Mucosa of rectum (tissue), 2 donors: ENCODE measurements at regions not wholly inside any gene's neighbourhood (a gene's known extent, or its start where the extent isn't known, plus 50 kb on each side); places are given as distances from the start of the nearest gene placed in this dataset.
"Not testable (repeated sequence)": the region's sequence is repeated elsewhere in the genome, so short reads cannot be mapped to it uniquely, and the experiment has no call there.

Experiments
- H3K27ac ChIP-seq, 2 donors: one replicate each; pipeline ENCODE4 v1.7.0; 2013; ENCODE audit warnings: inconsistent platforms in 2 of 2, low read depth in 2 of 2, low read length in 2 of 2
- H3K27me3 ChIP-seq, 2 donors: one replicate each; pipeline ENCODE4 v1.7.0; 2013; ENCODE audit warnings: low read length in 2 of 2; ENCODE audit not compliant: control insufficient read depth in 2 of 2, insufficient read depth in 2 of 2
- H3K36me3 ChIP-seq, 2 donors: one replicate each; pipeline ENCODE4 v1.7.0; 2013; ENCODE audit warnings: low read length in 2 of 2; ENCODE audit not compliant: control insufficient read depth in 2 of 2, insufficient read depth in 2 of 2
- H3K4me1 ChIP-seq, 2 donors: one replicate each; pipeline ENCODE4 v1.7.0; 2013; ENCODE audit warnings: low read length in 2 of 2, mild to moderate bottlenecking in 1 of 2; ENCODE audit not compliant: control insufficient read depth in 2 of 2, insufficient read depth in 2 of 2
- H3K4me3 ChIP-seq, 2 donors: one replicate each; pipeline ENCODE4 v1.7.0; 2013; ENCODE audit warnings: low read length in 2 of 2
- H3K9ac ChIP-seq, 2 donors: one replicate each; pipeline ENCODE4 v1.7.0; 2013; ENCODE audit warnings: low read length in 2 of 2, low read depth in 1 of 2, mild to moderate bottlenecking in 1 of 2
- H3K9me3 ChIP-seq, 2 donors: one replicate each; pipeline ENCODE4 v1.7.0; 2013; ENCODE audit warnings: low read length in 2 of 2; ENCODE audit not compliant: control insufficient read depth in 2 of 2
- donor health status: healthy.
- donor health status: Normal muscosa, but diverticular disease.

DNA sequence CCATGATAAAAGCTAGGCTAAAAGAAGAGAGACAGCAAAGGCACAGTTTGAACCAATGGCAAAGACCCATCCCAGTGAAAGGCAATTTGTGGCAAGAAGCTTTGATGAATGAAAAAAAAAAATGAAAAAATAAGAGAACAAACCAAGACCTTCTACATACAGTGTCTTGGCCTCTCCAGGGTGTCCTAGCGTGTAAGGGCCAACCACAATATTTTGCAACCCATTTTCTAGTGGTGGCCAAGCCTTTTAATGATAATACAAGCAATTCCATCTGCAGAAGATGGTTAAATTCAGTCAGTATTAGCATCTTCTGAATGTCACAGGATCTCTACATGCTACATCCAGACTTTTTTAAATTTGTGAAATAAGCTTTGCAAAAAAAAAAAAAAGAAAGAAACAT, 270.4 kb downstream of the LRATD1 start:
- no peak overlapping the region for H3K9ac ChIP-seq
- H3K9me3 ChIP-seq, result no peaks in the 10 kb centered on the region
- no peak overlapping the region for H3K4me3 ChIP-seq
- H3K36me3 ChIP-seq, result no peaks in the 10 kb centered on the region
- no peaks in the 10 kb centered on the region for H3K27me3 ChIP-seq
- H3K4me1 ChIP-seq, result no peaks in the 10 kb centered on the region
- no peak overlapping the region for H3K27ac ChIP-seq

DNA sequence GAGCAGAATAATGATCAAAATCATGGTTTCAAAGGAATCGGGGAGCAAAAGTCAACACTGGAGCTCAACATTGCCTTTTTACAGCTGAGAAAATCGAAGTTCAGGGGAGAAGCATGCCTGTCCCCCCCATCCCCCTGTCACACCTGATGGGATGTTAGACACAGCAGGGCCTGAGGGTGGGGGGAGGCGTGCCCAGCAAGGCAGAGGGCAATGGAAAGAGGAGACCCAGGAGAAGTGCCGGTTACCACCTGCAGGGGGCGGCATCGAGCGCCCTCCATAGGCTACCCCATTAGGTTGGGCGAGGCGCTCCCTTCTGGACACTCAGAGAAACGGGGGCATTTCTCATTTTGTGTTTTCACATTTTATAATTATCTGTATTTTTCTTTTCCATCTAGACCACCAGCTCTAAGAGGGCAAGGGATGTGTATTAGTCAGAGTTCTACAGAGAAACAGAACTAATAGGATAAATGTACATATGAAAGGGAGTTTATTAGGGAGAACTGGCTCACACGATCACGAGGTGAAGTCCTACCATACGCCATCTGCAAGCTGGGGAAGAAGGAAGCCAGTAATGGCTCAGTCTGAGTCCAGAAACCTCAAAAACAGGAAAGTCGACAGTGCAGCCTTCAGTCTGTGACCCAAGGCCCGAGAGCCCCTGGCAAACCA, 271.3 kb downstream of the LRATD1 start:
- H3K4me3 ChIP-seq, result no peak overlapping the region
- no peaks in the 10 kb centered on the region for H3K4me1 ChIP-seq
- no peak overlapping the region for H3K27ac ChIP-seq
- no peak overlapping the region for H3K9ac ChIP-seq
- H3K9me3 ChIP-seq, result no peaks in the 10 kb centered on the region
- H3K36me3 ChIP-seq, result no peaks in the 10 kb centered on the region
- H3K27me3 ChIP-seq, result no peaks in the 10 kb centered on the region

DNA sequence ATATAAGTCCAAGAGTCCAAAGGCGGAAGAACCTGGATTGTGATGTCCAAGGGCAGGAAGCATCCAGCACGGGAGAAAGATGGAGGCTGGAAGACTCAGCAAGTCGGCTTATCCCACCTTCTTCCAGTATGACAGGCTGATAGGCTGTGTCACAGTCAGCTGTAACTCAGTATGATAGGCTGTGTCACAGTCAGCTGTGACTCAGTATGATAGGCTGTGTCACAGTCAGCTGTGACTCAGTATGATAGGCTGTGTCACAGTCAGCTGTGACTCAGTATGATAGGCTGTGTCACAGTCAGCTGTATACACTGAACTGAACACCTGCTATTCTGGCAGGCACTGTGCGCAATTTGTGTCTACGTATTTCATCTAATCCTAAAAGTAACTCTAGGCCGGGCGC, 271.9 kb downstream of the LRATD1 start:
- not testable (repeated sequence) for H3K9me3 ChIP-seq, H3K4me3 ChIP-seq, H3K27me3 ChIP-seq, H3K9ac ChIP-seq, H3K36me3 ChIP-seq, H3K4me1 ChIP-seq, H3K27ac ChIP-seq

DNA sequence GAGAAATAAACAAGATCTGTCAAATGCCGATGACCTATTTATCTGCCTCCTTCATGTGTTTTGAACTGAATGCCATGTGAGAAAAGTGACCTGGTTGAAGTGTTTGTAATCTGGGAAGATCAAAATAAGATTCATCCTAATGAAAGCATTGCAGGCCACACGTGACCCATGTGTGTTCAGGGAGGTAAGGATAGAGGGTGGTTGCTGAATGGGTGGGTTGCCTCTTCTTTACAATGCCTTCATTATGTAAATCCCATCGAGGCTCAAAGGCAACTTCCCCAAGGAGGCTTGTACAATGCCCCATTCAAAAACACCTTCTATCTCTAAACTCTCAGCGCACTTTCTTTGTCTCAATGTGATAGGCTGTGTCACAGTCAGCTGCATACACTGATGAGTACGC, 273.1 kb downstream of the LRATD1 start:
- Histone ChIP-seq H3K9ac (no peak overlapping the region), H3K27me3 (no peaks in the 10 kb centered on the region), H3K4me3 (no peak overlapping the region), H3K27ac (no peak overlapping the region), H3K9me3 (no peaks in the 10 kb centered on the region), H3K4me1 (no peaks in the 10 kb centered on the region), H3K36me3 (no peaks in the 10 kb centered on the region)

DNA sequence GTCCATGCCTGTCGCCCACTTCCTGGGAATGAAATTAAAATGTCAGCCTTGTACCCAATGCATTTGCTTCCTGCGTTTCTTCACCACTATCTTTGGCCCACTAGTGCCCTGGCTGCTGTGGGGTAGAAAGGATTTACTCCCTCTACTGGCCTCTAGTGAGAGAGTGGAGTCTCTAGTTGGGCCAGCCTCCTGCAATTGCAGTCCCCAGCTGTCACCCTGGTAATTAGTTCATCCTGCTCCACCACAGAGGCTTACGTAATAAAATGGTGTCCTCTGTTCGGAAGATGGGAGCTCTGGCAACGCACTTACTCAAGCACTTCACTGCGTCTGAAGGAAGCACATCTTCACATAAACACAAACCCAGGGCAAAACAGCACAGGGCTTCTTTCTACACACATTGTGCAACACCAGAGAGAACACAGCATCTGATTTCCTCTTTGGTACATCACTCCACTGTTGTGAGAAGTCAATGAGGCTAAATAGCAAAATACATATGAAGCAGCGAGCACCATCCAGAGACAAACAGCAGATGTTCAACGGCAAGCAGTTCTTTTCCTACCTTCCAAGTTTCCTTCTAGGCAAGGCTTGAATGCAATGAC, 274.6 kb downstream of the LRATD1 start:
- Histone ChIP-seq H3K36me3 (no peaks in the 10 kb centered on the region), H3K27me3 (no peaks in the 10 kb centered on the region), H3K9me3 (no peaks in the 10 kb centered on the region), H3K4me1 (no peaks in the 10 kb centered on the region), H3K27ac (no peak overlapping the region), H3K9ac (no peak overlapping the region), H3K4me3 (no peak overlapping the region)

DNA sequence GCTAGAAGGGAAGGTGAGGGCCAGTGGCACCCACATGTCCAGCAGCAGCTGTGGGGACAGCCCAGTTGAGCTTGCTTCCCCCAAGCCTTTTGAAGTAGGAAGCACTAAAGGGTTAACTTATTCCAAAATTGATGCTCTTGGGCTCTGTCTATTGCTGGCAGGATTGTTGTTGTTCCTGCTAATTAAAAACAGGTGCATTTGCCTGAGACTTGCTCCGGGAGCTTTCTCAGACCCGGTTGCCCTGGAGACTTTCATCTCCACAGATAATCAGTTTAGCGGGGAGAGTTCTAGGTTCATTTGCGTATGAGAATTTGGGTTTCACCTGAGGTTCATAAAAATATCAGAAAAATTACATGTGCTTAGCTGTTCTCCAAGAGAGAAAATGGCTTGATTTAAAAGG, 277.3 kb downstream of the LRATD1 start:
- Histone ChIP-seq H3K4me3 (no peak overlapping the region), H3K9ac (no peak overlapping the region), H3K9me3 (no peaks in the 10 kb centered on the region), H3K27ac (no peak overlapping the region), H3K27me3 (no peaks in the 10 kb centered on the region), H3K4me1 (no peaks in the 10 kb centered on the region), H3K36me3 (no peaks in the 10 kb centered on the region)

DNA sequence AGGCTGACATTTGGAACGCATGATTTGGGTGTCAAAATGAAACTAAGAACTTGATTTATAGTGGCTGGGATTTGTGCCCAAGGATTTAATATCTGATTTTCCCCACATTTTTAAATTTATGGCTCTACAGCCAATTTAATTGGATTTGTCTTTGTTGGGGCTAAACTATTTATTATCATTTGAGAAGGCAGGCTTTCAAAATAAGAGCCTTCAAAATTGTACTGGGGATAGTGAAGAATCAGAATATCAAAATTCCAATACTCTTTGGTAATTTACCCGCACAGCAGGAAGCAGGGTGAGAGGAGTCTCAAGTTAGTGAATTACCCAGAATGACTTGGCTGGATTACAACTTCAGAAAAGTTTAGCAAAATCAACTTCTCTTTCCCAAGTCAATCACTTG, 278.1 kb downstream of the LRATD1 start:
- no peaks in the 10 kb centered on the region for H3K4me1 ChIP-seq
- no peak overlapping the region for H3K9ac ChIP-seq
- H3K27me3 ChIP-seq, result no peaks in the 10 kb centered on the region
- H3K27ac ChIP-seq, result no peak overlapping the region
- H3K9me3 ChIP-seq, result no peaks in the 10 kb centered on the region
- H3K36me3 ChIP-seq, result no peaks in the 10 kb centered on the region
- H3K4me3 ChIP-seq, result no peak overlapping the region

DNA sequence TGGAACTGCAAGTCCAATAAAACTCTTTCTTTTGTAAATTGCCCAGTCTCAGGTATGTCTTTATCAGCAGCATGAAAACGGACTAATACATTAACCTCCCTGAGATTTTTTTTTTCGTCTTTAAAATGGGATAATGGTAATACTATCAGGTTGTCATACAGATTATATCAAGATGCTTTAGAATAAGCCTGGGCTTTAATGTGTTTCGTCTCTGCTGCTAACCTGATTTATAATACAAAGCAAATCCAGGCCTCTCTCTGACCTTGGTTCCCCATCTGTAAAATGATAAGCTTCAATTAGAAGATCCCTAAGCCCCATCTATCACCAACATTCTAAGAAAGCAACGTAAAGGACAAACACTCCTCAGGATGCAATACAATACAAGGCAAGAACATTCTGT, 283.5 kb downstream of the LRATD1 start:
- Histone ChIP-seq H3K9me3 (no peaks in the 10 kb centered on the region), H3K4me1 (no peaks in the 10 kb centered on the region), H3K27ac (no peak overlapping the region), H3K9ac (no peak overlapping the region), H3K36me3 (no peaks in the 10 kb centered on the region), H3K4me3 (no peak overlapping the region), H3K27me3 (no peaks in the 10 kb centered on the region)

DNA sequence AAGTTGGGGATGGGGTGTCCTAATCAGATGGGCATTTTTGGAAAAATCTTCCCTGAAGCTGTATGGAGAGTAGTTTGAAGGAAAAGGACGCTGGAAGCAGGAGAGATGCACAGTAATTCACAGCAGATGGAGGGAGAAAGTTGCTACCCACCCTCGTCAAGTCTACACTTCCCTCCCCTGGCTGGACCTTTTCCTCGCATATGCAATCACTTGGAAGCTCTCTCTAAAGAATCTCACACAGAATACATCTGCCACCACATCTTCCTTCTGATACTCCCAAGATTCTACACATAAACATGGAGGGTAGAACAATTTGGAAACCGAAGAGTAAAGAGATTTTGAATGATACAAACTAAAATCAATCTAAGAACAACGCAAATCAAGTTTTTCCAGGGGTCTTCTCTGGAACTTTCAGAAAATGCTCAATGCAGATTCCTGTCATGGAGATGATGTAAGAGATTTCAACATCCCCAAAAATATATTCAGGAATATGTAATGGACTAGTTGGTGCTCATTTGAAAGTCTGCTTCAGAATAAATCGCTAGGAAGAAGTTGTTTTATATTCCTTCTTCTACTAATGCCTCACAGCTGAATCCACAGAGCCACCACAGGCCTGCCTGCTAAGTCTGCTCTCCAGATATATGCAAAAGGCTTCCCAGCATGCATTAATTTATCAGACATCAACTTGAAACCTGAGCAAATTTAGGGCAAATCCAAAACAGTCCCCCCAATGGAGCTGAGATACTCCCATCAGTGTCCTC, 291.5 kb downstream of the LRATD1 start:
- Histone ChIP-seq H3K4me3 (no peak overlapping the region), H3K27ac (no peak overlapping the region), H3K9me3 (no peaks in the 10 kb centered on the region), H3K27me3 (no peaks in the 10 kb centered on the region), H3K4me1 (no peaks in the 10 kb centered on the region), H3K9ac (no peak overlapping the region), H3K36me3 (no peaks in the 10 kb centered on the region)

DNA sequence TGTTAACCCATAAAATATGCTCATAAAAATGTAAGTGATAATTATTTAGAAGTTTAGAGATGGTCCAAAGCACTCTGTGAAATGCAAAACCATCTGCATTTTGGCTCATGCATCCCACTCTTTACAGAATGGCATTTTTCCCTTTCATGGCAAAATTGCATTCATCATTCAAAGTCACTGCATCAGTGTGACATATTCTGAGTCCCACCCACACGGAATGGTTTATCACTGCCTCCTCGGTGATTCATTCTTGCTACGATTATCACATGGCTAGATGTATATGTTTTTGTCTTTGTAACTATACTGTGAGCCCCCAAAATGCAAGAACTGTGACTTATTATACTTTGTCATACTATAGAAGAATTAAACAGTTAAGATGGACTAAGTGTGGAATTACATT, 293.0 kb downstream of the LRATD1 start:
- Histone ChIP-seq H3K9me3 (no peaks in the 10 kb centered on the region), H3K9ac (no peak overlapping the region), H3K27ac (no peak overlapping the region), H3K4me1 (no peaks in the 10 kb centered on the region), H3K4me3 (no peak overlapping the region), H3K27me3 (no peaks in the 10 kb centered on the region), H3K36me3 (no peaks in the 10 kb centered on the region)
